Karpas-422 (cell line): ENCODE measurements at regions not wholly inside any gene's neighbourhood (a gene's known extent, or its start where the extent isn't known, plus 50 kb on each side); places are given as distances from the start of the nearest gene placed in this dataset.

Experiments used
- DNase-seq: peaks from one replicate; pipeline ENCODE4 v3.0.0-alpha.2; 2015
- H2AFZ ChIP-seq: fragments of 200-600 bp; sonication (generic); 2 replicates; pipeline ENCODE4 v1.6.1; 2014; ENCODE audit warnings: antibody characterized with exemption, low read length, mixed read lengths
- H3K27ac ChIP-seq: fragments of 200-600 bp; sonication (generic); 2 replicates; pipeline ENCODE4 v1.5.1; 2014; ENCODE audit warnings: mild to moderate bottlenecking, low read length, moderate library complexity
- H3K27me3 ChIP-seq: fragments of 200-600 bp; sonication (generic); 2 replicates; pipeline ENCODE4 v1.6.1; 2014; ENCODE audit warnings: low read length, mixed read lengths
- H3K36me3 ChIP-seq: fragments of 200-600 bp; sonication (generic); 2 replicates; pipeline ENCODE4 v1.6.1; 2014; ENCODE audit warnings: low read length, mixed read lengths; ENCODE audit not compliant: insufficient read depth
- H3K4me1 ChIP-seq: fragments of 200-600 bp; sonication (generic); 2 replicates; pipeline ENCODE4 v1.6.1; 2014; ENCODE audit warnings: mild to moderate bottlenecking, low read length, mixed read lengths
- H3K4me2 ChIP-seq: fragments of 200-600 bp; sonication (generic); 2 replicates; pipeline ENCODE4 v1.6.1; 2014; ENCODE audit warnings: low read length, low read depth, mild to moderate bottlenecking; ENCODE audit not compliant: poor library complexity, severe bottlenecking
- H3K4me3 ChIP-seq: fragments of 200-600 bp; sonication (generic); 2 replicates; pipeline ENCODE4 v1.5.1; 2014; ENCODE audit warnings: mild to moderate bottlenecking, antibody characterized with exemption, low read length, mixed read lengths
- H3K79me2 ChIP-seq: fragments of 200-600 bp; sonication (generic); 2 replicates; pipeline ENCODE4 v1.6.1; 2014; ENCODE audit warnings: mild to moderate bottlenecking, low read length, mixed read lengths
- H3K9ac ChIP-seq: fragments of 200-600 bp; sonication (generic); 2 replicates; pipeline ENCODE4 v1.6.0; 2014; ENCODE audit warnings: low read length
- H3K9me2 ChIP-seq: fragments of 200-600 bp; sonication (generic), shearing (Covaris generic); replicated peaks from 2 replicates; pipeline ENCODE4 v1.6.0; 2014; ENCODE audit warnings: mild to moderate bottlenecking, low read length, moderate library complexity; ENCODE audit not compliant: insufficient read depth
- H3K9me3 ChIP-seq: fragments of 300-700, 200-600 bp; sonication (generic); 2 replicates; pipeline ENCODE4 v1.6.1; 2014; ENCODE audit warnings: low read length, mixed read lengths
- H4K20me1 ChIP-seq: fragments of 200-600 bp; sonication (generic); 2 replicates; pipeline ENCODE4 v1.6.1; 2014; ENCODE audit warnings: mild to moderate bottlenecking, antibody characterized with exemption, low read length, low read depth; ENCODE audit not compliant: insufficient read depth

DNA sequence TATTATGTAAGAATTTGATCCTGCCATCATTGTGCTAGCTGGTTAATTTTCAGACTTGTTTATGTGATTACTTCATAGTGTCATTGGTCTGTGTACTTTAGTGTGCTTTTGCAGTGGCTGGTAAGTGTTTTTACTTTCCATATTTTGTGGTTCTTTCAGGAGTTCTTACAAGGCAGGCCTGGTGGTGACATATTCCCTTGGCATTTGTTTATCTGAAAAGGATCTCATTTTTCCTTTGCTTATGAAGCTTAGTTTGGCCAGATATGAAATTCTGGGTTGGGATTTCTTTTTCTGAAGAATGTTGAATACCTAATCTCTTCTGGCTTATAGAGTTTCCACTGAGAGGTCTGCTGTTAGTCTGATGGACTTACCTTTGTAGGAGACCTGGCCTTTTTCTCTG lies 72.8 kb upstream of the MC4R start:
- Histone ChIP-seq H3K9ac (no peak overlapping the region), H3K4me2 (no peak overlapping the region), H3K4me3 (no peak overlapping the region), H3K4me1 (no peaks in the 10 kb centered on the region), H3K36me3 (no peaks in the 10 kb centered on the region), H3K27me3 (no peaks in the 10 kb centered on the region), H3K9me3 (peaks cover 8% of the 10 kb centered on the region; the same call in 1 of the 2 replicates), H3K27ac (no peak overlapping the region), H2AFZ (no peak overlapping the region), H3K79me2 (no peaks in the 10 kb centered on the region), H4K20me1 (no peaks in the 10 kb centered on the region), H3K9me2 (no peaks in the 10 kb centered on the region)
- no peak for DNase-seq

DNA sequence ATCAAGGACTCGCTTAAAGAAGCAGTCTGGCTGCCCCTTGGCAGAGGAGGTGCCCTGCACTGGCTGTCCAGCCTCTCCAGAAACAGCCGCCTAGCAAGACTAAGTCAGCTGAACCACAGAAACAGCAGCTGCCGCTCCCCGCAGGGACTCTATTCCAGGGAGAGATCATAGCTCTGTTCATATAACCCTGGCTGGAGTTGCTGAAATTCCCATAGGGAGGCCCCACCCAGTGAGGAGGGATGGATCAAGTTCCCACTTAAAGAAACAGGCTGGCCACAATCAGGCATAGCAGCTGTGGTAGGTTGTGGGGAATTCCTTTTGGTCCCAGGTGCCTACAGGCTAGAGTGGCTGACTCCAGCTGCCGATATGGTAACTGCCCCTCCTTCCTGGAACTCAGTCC lies 74.2 kb upstream of the MC4R start:
- Histone ChIP-seq H3K79me2 (no peaks in the 10 kb centered on the region), H3K9ac (no peak overlapping the region), H3K9me3 (peaks cover 8% of the 10 kb centered on the region; the same call in 1 of the 2 replicates), H3K36me3 (no peaks in the 10 kb centered on the region), H3K4me2 (no peak overlapping the region), H4K20me1 (no peaks in the 10 kb centered on the region), H3K9me2 (no peaks in the 10 kb centered on the region), H3K27ac (no peak overlapping the region), H2AFZ (no peak overlapping the region), H3K27me3 (no peaks in the 10 kb centered on the region), H3K4me3 (no peak overlapping the region), H3K4me1 (no peaks in the 10 kb centered on the region)
- DNase-seq: no peak

DNA sequence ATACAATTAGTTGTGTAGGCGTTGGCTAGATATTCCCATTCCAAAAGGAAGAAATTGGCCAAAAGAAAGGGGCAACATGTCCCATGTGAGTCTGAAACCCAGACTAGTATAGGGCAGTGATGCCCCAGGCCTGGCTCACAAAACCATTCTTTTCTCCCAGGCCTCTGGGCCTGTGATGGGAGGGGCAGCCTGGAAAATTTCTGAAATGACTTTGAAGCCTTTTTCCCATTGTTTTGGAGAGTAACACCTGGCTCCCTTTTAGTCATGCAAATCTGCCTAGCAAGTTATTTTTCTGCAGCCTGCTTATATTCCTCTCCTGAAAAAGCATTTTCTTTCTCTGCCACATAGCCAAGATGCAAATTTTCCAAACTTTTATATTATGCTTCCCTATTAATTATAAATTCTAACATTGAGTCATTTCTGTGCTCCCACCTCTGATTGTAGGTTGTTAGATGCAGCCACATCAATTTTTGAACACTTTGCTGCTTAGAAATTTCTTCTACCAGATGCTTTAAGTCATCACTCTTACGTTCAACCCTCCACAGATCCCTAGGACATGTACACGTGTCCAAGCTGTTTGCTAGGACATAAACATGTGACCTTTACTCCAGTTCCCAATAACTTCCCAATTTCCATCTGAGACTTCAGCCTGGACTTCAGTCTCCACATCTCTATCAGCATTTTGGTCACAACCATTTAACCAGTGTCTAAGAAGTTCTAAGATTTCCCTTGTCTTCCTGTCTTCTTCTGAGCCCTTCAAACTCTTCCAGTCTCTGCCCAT lies 76.1 kb upstream of the MC4R start:
- no peak overlapping the region for H3K9ac ChIP-seq
- H3K4me2 ChIP-seq: no peak overlapping the region
- no peak overlapping the region for H2AFZ ChIP-seq
- H4K20me1 ChIP-seq: no peaks in the 10 kb centered on the region
- no peaks in the 10 kb centered on the region for H3K4me1 ChIP-seq
- no peak for DNase-seq
- H3K27me3 ChIP-seq: no peaks in the 10 kb centered on the region
- no peaks in the 10 kb centered on the region for H3K36me3 ChIP-seq
- H3K9me3 ChIP-seq: peaks cover 8% of the 10 kb centered on the region; the same call in 1 of the 2 replicates
- no peak overlapping the region for H3K4me3 ChIP-seq
- no peaks in the 10 kb centered on the region for H3K9me2 ChIP-seq
- H3K79me2 ChIP-seq: no peaks in the 10 kb centered on the region
- no peak overlapping the region for H3K27ac ChIP-seq

DNA sequence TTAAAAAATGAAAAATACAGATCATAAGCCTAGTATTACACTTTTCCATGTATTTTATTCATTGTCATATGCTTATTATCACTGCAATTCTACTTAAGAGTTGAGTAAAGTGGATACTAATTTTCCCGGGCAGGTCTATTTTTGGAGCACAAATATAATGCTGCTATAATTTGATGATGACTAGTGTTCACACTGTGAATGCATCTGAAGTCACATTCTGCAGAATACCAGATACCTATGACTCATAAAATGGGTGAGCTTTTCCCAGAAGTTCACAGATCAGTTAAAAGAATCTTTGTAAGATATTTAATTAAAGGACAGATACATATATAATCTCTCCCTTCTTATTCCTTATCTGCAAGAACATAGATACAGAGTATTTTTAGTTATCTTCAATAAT lies 79.8 kb upstream of the MC4R start:
- Histone ChIP-seq H3K9me2 (no peaks in the 10 kb centered on the region), H3K4me2 (no peak overlapping the region), H4K20me1 (no peaks in the 10 kb centered on the region), H3K36me3 (no peaks in the 10 kb centered on the region), H3K9me3 (peaks cover 8% of the 10 kb centered on the region; the same call in 1 of the 2 replicates), H3K4me1 (no peaks in the 10 kb centered on the region), H3K27me3 (no peaks in the 10 kb centered on the region), H3K9ac (no peak overlapping the region), H3K79me2 (no peaks in the 10 kb centered on the region), H2AFZ (no peak overlapping the region), H3K4me3 (no peak overlapping the region), H3K27ac (no peak overlapping the region)
- no peak for DNase-seq

DNA sequence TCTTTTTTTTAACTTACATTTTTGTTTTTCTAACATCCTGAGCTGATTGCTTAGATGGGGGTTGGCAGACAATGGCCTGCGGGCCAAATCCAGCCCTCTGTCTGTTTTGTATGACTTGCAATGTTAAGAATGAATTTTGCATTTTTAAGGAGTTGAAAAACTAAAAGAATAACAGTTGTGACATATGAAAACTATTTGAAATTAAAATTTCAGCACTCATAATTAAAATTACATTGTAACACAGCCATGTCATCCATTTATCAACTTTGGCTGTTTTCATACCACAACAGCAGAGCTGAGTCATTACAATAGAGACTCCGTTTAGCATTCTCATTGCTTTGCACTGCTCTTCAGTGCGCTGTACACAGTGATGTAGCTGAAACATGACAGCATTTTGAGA lies 94.1 kb upstream of the MC4R start:
- no peaks in the 10 kb centered on the region for H3K4me1 ChIP-seq

DNA sequence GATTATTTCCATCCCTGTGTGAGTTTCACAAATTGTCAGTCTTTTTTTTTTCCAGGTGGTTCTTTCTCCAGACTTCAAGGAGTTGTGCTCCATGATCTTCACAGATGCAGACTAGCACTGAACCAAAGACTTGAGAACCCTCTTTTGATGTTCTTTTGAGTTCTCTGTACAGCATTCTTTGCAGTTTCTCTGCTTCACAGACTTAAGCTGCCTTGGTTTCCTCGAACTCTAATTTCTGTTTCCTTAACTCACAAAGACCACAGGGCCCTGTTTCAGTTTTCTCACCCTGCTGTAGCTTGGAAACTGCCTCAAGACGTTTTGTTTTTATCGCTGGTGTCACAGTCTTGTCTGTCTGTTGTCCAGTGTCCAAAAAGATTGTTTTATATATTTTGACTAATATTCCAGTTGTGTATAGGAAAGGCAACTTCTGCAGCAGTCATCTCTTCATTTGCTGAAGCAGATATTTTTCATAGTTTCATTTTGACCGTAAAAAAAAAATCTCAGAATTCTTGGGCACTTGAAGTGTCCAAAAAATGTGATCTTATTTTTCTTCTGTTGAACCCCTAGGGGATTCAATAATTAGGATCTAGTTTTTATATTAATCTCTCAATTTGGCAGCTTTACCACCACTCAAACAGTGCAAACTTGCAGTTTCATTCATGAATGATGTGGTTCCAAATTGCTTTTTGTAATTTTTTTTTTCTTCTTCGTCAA lies 97.0 kb upstream of the MC4R start:
- Histone ChIP-seq H3K9me2 (no peaks in the 10 kb centered on the region), H2AFZ (no peak overlapping the region), H3K9me3 (peaks cover 5% of the 10 kb centered on the region; the same call in 1 of the 2 replicates), H3K4me1 (no peaks in the 10 kb centered on the region), H3K79me2 (no peaks in the 10 kb centered on the region), H3K4me2 (no peak overlapping the region), H3K4me3 (no peak overlapping the region), H4K20me1 (no peaks in the 10 kb centered on the region), H3K27ac (no peak overlapping the region), H3K27me3 (no peaks in the 10 kb centered on the region), H3K36me3 (no peaks in the 10 kb centered on the region), H3K9ac (no peak overlapping the region)
- no peak for DNase-seq

More for the DNA sequence above, 94.1 kb upstream of the MC4R start:
- H3K4me3 ChIP-seq: no peak overlapping the region
- DNase-seq: no peak
- H4K20me1 ChIP-seq: no peaks in the 10 kb centered on the region
- no peak overlapping the region for H3K9ac ChIP-seq
- H2AFZ ChIP-seq: no peak overlapping the region
- no peaks in the 10 kb centered on the region for H3K36me3 ChIP-seq
- H3K27me3 ChIP-seq: no peaks in the 10 kb centered on the region
- peaks cover 3% of the 10 kb centered on the region; the same call in 1 of the 2 replicates for H3K9me3 ChIP-seq
- H3K27ac ChIP-seq: no peak overlapping the region
- H3K9me2 ChIP-seq: no peaks in the 10 kb centered on the region
- H3K4me2 ChIP-seq: no peak overlapping the region
- no peaks in the 10 kb centered on the region for H3K79me2 ChIP-seq

DNA sequence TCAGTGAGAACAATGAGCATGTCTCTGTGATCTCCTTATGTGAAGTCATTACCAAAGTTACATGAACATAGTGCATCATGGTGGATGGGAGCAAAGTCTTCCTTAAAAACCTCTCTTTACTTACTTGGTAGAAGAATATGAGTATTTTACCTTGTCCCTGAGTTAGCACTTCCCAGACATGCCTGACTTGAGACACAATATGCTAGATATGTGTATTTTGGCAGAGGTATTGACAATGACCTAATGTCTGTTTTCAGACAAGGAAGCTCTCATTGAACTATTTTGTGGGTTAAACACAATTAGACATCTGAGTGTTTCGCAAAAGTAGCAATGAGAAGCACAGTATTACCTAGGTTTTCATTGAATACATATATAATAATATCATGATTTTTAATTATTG lies 99.1 kb upstream of the MC4R start:
- no peaks in the 10 kb centered on the region for H3K9me2 ChIP-seq
- H3K9ac ChIP-seq: no peak overlapping the region
- DNase-seq: no peak
- H3K36me3 ChIP-seq: no peaks in the 10 kb centered on the region
- H3K27me3 ChIP-seq: no peaks in the 10 kb centered on the region
- H3K79me2 ChIP-seq: no peaks in the 10 kb centered on the region
- H3K4me2 ChIP-seq: no peak overlapping the region
- no peak overlapping the region for H2AFZ ChIP-seq
- no peaks in the 10 kb centered on the region for H4K20me1 ChIP-seq
- peaks cover 6% of the 10 kb centered on the region; the same call in 1 of the 2 replicates for H3K9me3 ChIP-seq
- no peak overlapping the region for H3K4me3 ChIP-seq
- no peak overlapping the region for H3K27ac ChIP-seq
- no peaks in the 10 kb centered on the region for H3K4me1 ChIP-seq

DNA sequence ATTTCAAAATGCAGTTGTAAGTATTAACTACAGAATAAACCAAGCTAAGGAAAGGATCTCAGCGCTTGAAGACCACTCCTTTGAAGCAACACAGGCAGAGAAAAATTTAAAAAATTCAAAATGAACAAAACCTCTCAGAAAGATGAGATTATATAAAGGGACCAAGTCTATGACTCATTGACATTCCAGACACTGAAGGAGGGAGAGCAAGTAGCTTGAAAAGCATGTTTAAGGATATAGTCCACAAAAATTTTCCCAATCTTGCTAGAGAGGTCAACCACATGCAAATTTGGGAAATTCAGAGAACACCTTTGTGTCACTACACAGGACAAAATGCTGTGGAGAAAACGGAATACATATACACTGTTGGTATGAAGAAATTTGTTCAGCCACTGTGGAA lies 112.6 kb upstream of the MC4R start:
- DNase-seq: no peak
- no peaks in the 10 kb centered on the region for H3K36me3 ChIP-seq
- no peaks in the 10 kb centered on the region for H3K27me3 ChIP-seq
- H3K9me3 ChIP-seq: peaks cover 35% of the 10 kb centered on the region
- H3K9ac ChIP-seq: no peak overlapping the region
- no peak overlapping the region for H3K27ac ChIP-seq
- H4K20me1 ChIP-seq: no peaks in the 10 kb centered on the region
- H3K4me3 ChIP-seq: no peak overlapping the region
- H3K9me2 ChIP-seq: no peaks in the 10 kb centered on the region
- H3K79me2 ChIP-seq: no peaks in the 10 kb centered on the region
- H2AFZ ChIP-seq: no peak overlapping the region
- no peak overlapping the region for H3K4me2 ChIP-seq
- H3K4me1 ChIP-seq: no peaks in the 10 kb centered on the region
